KMS-11 (cell line): ENCODE measurements at regions not wholly inside any gene's neighbourhood (a gene's known extent, or its start where the extent isn't known, plus 50 kb on each side); places are given as distances from the start of the nearest gene placed in this dataset.

Source experiments
- H2AFZ ChIP-seq: fragments of 200-600 bp; sonication (generic); 2 replicates; pipeline ENCODE4 v1.6.1; 2016; ENCODE audit warnings: antibody characterized with exemption, mixed run types, low read depth
- H3K27ac ChIP-seq: fragments of 200-600 bp; sonication (generic); 2 replicates; pipeline ENCODE4 v1.6.1; 2016; ENCODE audit warnings: mild to moderate bottlenecking, mixed run types
- H3K27me3 ChIP-seq: fragments of 200-600 bp; sonication (generic); 2 replicates; pipeline ENCODE4 v1.6.1; 2017; ENCODE audit warnings: mild to moderate bottlenecking, low read depth, mixed run types, moderate library complexity; ENCODE audit not compliant: insufficient read depth
- H3K36me3 ChIP-seq: fragments of 200-600 bp; sonication (generic); 2 replicates; pipeline ENCODE4 v1.6.1; 2017; ENCODE audit warnings: mild to moderate bottlenecking, mixed run types; ENCODE audit not compliant: insufficient read depth
- H3K4me1 ChIP-seq: fragments of 200-600 bp; sonication (generic); 2 replicates; pipeline ENCODE4 v1.6.1; 2016; ENCODE audit warnings: mild to moderate bottlenecking, low read depth, mixed run types; ENCODE audit not compliant: poor library complexity, severe bottlenecking
- H3K4me2 ChIP-seq: fragments of 200-600 bp; sonication (generic); 2 replicates; pipeline ENCODE4 v1.7.0; 2016; ENCODE audit warnings: mild to moderate bottlenecking, mixed run types
- H3K4me3 ChIP-seq: fragments of 200-600 bp; sonication (generic); IDR thresholded peaks from 2 replicates; pipeline ENCODE4 v1.6.1; 2017; ENCODE audit warnings: low read depth, low read length, mixed read lengths; ENCODE audit not compliant: insufficient read depth
- H3K79me2 ChIP-seq: fragments of 200-600 bp; sonication (generic); 2 replicates; pipeline ENCODE4 v1.6.1; 2016; ENCODE audit warnings: low read depth, mixed run types; ENCODE audit not compliant: insufficient read depth
- H3K9ac ChIP-seq: fragments of 200-600 bp; sonication (generic); 2 replicates; pipeline ENCODE4 v1.6.1; 2016; ENCODE audit warnings: mild to moderate bottlenecking, mixed run types
- H4K20me1 ChIP-seq: fragments of 200-600 bp; sonication (generic); 2 replicates; pipeline ENCODE4 v1.6.1; 2016; ENCODE audit warnings: mild to moderate bottlenecking, mixed run types; ENCODE audit not compliant: insufficient read depth
- CTCF ChIP-seq: fragments of 200-600 bp; sonication (generic); conservative IDR thresholded peaks from 2 replicates; pipeline ENCODE4 v1.6.1; 2017; ENCODE audit warnings: low read depth, mild to moderate bottlenecking, antibody characterized with exemption, low read length, moderate library complexity, mixed read lengths

DNA sequence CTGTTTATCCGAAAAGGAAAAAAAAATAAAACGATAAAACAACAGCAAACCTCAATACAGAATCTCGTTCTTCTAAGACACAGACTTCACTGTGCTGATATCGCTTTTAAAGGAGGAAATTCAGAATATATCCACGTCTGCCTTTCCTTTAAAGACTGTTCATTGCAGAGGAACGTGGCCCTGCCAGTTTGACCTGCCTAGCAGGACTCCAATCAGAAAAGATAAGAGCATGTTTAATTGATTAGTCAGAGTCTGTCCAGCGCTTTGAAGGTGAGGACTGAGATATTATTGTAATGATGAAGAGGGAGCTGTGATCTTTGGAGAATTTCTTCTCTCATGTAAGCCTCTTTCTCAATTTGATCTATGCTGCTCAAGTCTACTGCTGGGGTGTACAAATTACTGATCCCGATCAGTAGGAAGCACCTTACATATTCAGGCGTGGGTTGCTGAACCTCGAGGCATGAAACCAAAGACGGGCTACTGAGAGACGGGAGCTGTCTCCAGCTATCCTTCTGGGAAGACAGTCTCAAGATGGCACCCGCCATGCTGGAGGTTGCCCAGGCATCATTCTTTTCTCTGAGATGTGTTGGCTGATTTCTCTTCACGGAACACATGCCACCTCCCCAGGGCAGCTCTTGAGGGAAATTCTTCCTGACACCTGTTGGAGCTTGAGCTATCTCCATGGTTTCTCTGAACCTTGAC, 146.1 kb downstream of the SHOX start:
- no peaks in the 10 kb centered on the region for H3K27me3 ChIP-seq
- TF ChIP-seq CTCF: no peak

GRCh38 chrX:776061-776460, 145.5 kb downstream of the SHOX start:
- H3K4me3 ChIP-seq: no peak overlapping the region
- no peak for TF ChIP-seq CTCF
- no peaks in the 10 kb centered on the region for H4K20me1 ChIP-seq
- no peak overlapping the region for H2AFZ ChIP-seq
- no peaks in the 10 kb centered on the region for H3K27me3 ChIP-seq
- no peaks in the 10 kb centered on the region for H3K4me1 ChIP-seq
- H3K36me3 ChIP-seq: no peaks in the 10 kb centered on the region
- H3K4me2 ChIP-seq: no peak overlapping the region
- H3K27ac ChIP-seq: no peak overlapping the region
- H3K9ac ChIP-seq: no peak overlapping the region
- no peaks in the 10 kb centered on the region for H3K79me2 ChIP-seq

More for the DNA sequence above, 146.1 kb downstream of the SHOX start:
- H3K9ac ChIP-seq: no peak overlapping the region
- H3K36me3 ChIP-seq: no peaks in the 10 kb centered on the region
- H3K79me2 ChIP-seq: no peaks in the 10 kb centered on the region
- H3K27ac ChIP-seq: no peak overlapping the region
- no peak overlapping the region for H2AFZ ChIP-seq
- no peaks in the 10 kb centered on the region for H4K20me1 ChIP-seq
- H3K4me1 ChIP-seq: no peaks in the 10 kb centered on the region
- no peak overlapping the region for H3K4me2 ChIP-seq
- H3K4me3 ChIP-seq: no peak overlapping the region

- H3K27me3 ChIP-seq: no peaks in the 10 kb centered on the region
- H3K4me2 ChIP-seq: no peak overlapping the region
- H3K36me3 ChIP-seq: no peaks in the 10 kb centered on the region
- H4K20me1 ChIP-seq: no peaks in the 10 kb centered on the region
- no peak overlapping the region for H3K4me3 ChIP-seq
- no peaks in the 10 kb centered on the region for H3K4me1 ChIP-seq
- no peak overlapping the region for H2AFZ ChIP-seq
- no peak overlapping the region for H3K27ac ChIP-seq
- no peaks in the 10 kb centered on the region for H3K79me2 ChIP-seq
- no peak for TF ChIP-seq CTCF
- no peak overlapping the region for H3K9ac ChIP-seq
Measured at GRCh38 chrX:774536-774935, 143.9 kb downstream of the SHOX start.

GRCh38 chrX:773292-774025, 142.9 kb downstream of the SHOX start:
- no peaks in the 10 kb centered on the region for H3K36me3 ChIP-seq
- H3K4me3 ChIP-seq: no peak overlapping the region
- no peak overlapping the region for H3K4me2 ChIP-seq
- H3K27me3 ChIP-seq: no peaks in the 10 kb centered on the region
- no peaks in the 10 kb centered on the region for H3K79me2 ChIP-seq
- no peak overlapping the region for H3K27ac ChIP-seq
- TF ChIP-seq CTCF: no peak
- H3K9ac ChIP-seq: no peak overlapping the region
- no peaks in the 10 kb centered on the region for H3K4me1 ChIP-seq
- H2AFZ ChIP-seq: no peak overlapping the region
- no peaks in the 10 kb centered on the region for H4K20me1 ChIP-seq
